Neural crest cell (in vitro differentiated cells): ENCODE measurements at regions not wholly inside any gene's neighbourhood (a gene's known extent, or its start where the extent isn't known, plus 50 kb on each side); places are given as distances from the start of the nearest gene placed in this dataset.

ENCODE experiments used
- DNase-seq: peaks from one replicate; pipeline ENCODE4 v3.0.0; 2021; ENCODE audit warnings: low read depth, mixed read lengths, low spot score
- H3K27ac Mint-ChIP-seq: one replicate; pipeline ENCODE4 v1.8.0; 2021; ENCODE audit warnings: mild to moderate bottlenecking, mixed read lengths; ENCODE audit not compliant: unreplicated experiment
- H3K27me3 Mint-ChIP-seq: 2 replicates; pipeline ENCODE4 v1.8.0; 2021; ENCODE audit warnings: low read depth, mild to moderate bottlenecking, mixed read lengths
- H3K36me3 Mint-ChIP-seq: 2 replicates; pipeline ENCODE4 v1.8.0; 2021; ENCODE audit warnings: low read depth, mild to moderate bottlenecking, mixed read lengths
- H3K4me1 Mint-ChIP-seq: 2 replicates; pipeline ENCODE4 v1.8.0; 2021; ENCODE audit warnings: mixed read lengths
- H3K4me3 Mint-ChIP-seq: one replicate; pipeline ENCODE4 v1.8.0; 2021; ENCODE audit warnings: mild to moderate bottlenecking, mixed read lengths
- H3K9me3 Mint-ChIP-seq: 2 replicates; pipeline ENCODE4 v1.8.0; 2021; ENCODE audit warnings: mixed read lengths
- CTCF ChIP-seq: fragments of 200-600 bp; sonication (generic); conservative IDR thresholded peaks from 2 replicates; pipeline ENCODE4 v1.5.0; 2021; ENCODE audit warnings: antibody characterized with exemption, mild to moderate bottlenecking

GRCh38 chr14:57930241-57930975, 64.5 kb upstream of the SLC35F4 start:
- H3K4me3 Mint-ChIP-seq = no peak overlapping the region
- peaks cover 4% of the 10 kb centered on the region for H3K4me1 Mint-ChIP-seq
- TF ChIP-seq CTCF = no peak
- H3K27me3 Mint-ChIP-seq = no peaks in the 10 kb centered on the region
- H3K9me3 Mint-ChIP-seq = no peaks in the 10 kb centered on the region
- DNase-seq = no peak
- H3K36me3 Mint-ChIP-seq = no peaks in the 10 kb centered on the region
- H3K27ac Mint-ChIP-seq = no peak overlapping the region

- H3K4me1 Mint-ChIP-seq = peaks cover 4% of the 10 kb centered on the region
- peaks cover 2% of the 10 kb centered on the region for H3K9me3 Mint-ChIP-seq
- H3K27ac Mint-ChIP-seq = no peak overlapping the region
- H3K4me3 Mint-ChIP-seq = no peak overlapping the region
- no peaks in the 10 kb centered on the region for H3K36me3 Mint-ChIP-seq
- TF ChIP-seq CTCF = no peak
- no peaks in the 10 kb centered on the region for H3K27me3 Mint-ChIP-seq
- DNase-seq = no peak
These were observed 62.8 kb upstream of the SLC35F4 start for GRCh38 chr14:57928732-57929131.

GRCh38 chr14:57921377-57921776, 55.5 kb upstream of the SLC35F4 start:
- no peak overlapping the region for H3K27ac Mint-ChIP-seq
- TF ChIP-seq CTCF = no peak

DNA sequence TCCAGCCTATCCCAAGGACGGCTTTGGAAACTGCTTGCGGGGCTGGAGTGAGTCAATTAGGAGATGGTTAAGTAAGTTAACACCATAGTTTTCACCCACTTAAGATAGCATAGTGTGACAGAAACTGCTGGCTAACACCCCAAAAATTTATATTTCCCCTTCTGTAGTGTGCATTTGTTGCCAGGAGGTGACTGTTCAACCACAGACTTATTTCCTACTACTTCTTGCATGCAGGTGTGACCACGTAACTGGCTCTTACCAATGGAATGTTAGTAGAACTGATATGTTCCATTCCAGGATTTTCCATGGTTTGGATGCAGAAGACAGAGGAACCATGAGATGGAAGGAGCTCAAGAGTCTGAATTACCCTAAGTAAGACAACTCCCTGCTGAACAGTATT, 52.9 kb upstream of the SLC35F4 start:
- no peak overlapping the region for H3K4me3 Mint-ChIP-seq
- no peaks in the 10 kb centered on the region for H3K27me3 Mint-ChIP-seq
- no peak for TF ChIP-seq CTCF
- DNase-seq = no peak
- peaks cover 9% of the 10 kb centered on the region for H3K9me3 Mint-ChIP-seq
- no peak overlapping the region for H3K27ac Mint-ChIP-seq
- H3K4me1 Mint-ChIP-seq = no peaks in the 10 kb centered on the region
- no peaks in the 10 kb centered on the region for H3K36me3 Mint-ChIP-seq

More at GRCh38 chr14:57921377-57921776, 55.5 kb upstream of the SLC35F4 start:
- peaks cover 12% of the 10 kb centered on the region for H3K9me3 Mint-ChIP-seq
- no peaks in the 10 kb centered on the region for H3K4me1 Mint-ChIP-seq
- no peaks in the 10 kb centered on the region for H3K27me3 Mint-ChIP-seq
- H3K4me3 Mint-ChIP-seq = no peak overlapping the region
- DNase-seq = no peak
- no peaks in the 10 kb centered on the region for H3K36me3 Mint-ChIP-seq
